Thoracic aorta (tissue), 2 donors: ENCODE measurements at regions not wholly inside any gene's neighbourhood (a gene's known extent, or its start where the extent isn't known, plus 50 kb on each side); places are given as distances from the start of the nearest gene placed in this dataset.

ENCODE experiments used
- ATAC-seq: fragments of 150-250 bp; one replicate; pipeline ENCODE4 v1.8.0; 2017; ENCODE audit warnings: low read depth; ENCODE audit not compliant: insufficient number of reproducible peaks, low FRiP score
- DNase-seq: peaks from one replicate; pipeline ENCODE4 v3.0.0-alpha.2; 2020; ENCODE audit warnings: low spot score
- H3K27ac ChIP-seq, 2 donors: fragments of 200-600 bp; sonication (generic); 1 replicate in 1 of 2; 2 replicates in 1 of 2; pipeline ENCODE4 v1.5.1; 2016; ENCODE audit warnings: mild to moderate bottlenecking in 2 of 2, moderate library complexity in 2 of 2
- H3K27me3 ChIP-seq: fragments of 200-600 bp; sonication (generic); replicated peaks from 2 replicates; pipeline ENCODE4 v1.6.0; 2016; ENCODE audit warnings: mild to moderate bottlenecking; ENCODE audit not compliant: insufficient read depth
- H3K36me3 ChIP-seq: fragments of 200-600 bp; sonication (generic); one replicate; pipeline ENCODE4 v1.5.1; 2016
- H3K4me1 ChIP-seq, 2 donors: fragments of 200-600 bp; sonication (generic); 1 replicate in 1 of 2; 2 replicates in 1 of 2; pipeline versions ENCODE4 v1.5.1 to v1.6.0; 2016; ENCODE audit warnings: low read depth in 2 of 2, mild to moderate bottlenecking in 1 of 2; ENCODE audit not compliant: control insufficient read depth in 1 of 2
- H3K4me3 ChIP-seq: fragments of 200-600 bp; sonication (generic); 2 replicates; pipeline ENCODE4 v1.5.1; 2016; ENCODE audit warnings: mild to moderate bottlenecking
- H3K9me3 ChIP-seq: fragments of 200-600 bp; sonication (generic); 2 replicates; pipeline ENCODE4 v1.5.1; 2016
- TF ChIP-seq, protein P1 (sequence below): fragments of 200-600 bp; sonication (generic); IDR thresholded peaks from one replicate; pipeline ENCODE4 v1.5.1; 2019; ENCODE audit warnings: antibody characterized with exemption

DNA sequence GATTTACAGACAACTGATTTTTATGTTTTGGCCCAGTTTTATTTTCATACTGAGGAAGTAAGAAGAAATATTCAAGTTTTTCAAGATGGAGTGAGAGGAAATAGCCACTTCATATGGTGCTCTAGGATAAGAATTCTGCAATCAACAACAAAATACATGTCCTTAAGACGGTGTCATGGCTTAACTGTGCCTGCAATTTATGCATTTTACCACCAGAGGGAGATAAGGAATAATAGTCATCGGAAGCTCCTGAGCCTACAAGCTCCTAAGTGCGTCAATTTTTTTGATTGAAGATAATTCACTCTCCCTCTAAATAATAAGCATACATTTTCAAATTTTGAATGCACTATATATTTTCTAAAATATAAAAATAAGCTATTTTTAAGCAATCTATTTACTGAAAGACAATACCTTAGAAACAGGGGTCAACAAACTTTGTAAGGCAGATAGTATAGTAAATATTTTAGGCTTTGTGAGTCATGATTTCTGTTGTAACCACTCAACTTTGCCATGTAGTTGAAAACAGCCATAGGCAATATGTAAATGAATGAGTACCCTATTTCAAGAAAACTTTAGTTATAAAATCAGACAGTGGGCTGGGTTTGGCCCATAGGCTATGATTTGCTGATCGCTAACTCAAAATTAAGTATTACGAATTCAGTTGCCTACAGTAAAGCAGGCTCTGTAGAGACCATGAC is 230.9 kb upstream of the DTNBP1 start:
- H3K27me3 ChIP-seq: no peaks in the 10 kb centered on the region
- H3K9me3 ChIP-seq: no peaks in the 10 kb centered on the region
- no peak for ATAC-seq
- TF ChIP-seq, protein P1, sequence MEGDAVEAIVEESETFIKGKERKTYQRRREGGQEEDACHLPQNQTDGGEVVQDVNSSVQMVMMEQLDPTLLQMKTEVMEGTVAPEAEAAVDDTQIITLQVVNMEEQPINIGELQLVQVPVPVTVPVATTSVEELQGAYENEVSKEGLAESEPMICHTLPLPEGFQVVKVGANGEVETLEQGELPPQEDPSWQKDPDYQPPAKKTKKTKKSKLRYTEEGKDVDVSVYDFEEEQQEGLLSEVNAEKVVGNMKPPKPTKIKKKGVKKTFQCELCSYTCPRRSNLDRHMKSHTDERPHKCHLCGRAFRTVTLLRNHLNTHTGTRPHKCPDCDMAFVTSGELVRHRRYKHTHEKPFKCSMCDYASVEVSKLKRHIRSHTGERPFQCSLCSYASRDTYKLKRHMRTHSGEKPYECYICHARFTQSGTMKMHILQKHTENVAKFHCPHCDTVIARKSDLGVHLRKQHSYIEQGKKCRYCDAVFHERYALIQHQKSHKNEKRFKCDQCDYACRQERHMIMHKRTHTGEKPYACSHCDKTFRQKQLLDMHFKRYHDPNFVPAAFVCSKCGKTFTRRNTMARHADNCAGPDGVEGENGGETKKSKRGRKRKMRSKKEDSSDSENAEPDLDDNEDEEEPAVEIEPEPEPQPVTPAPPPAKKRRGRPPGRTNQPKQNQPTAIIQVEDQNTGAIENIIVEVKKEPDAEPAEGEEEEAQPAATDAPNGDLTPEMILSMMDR: no peak
- H3K4me3 ChIP-seq: no peak overlapping the region
- H3K36me3 ChIP-seq: no peaks in the 10 kb centered on the region
- no peak for DNase-seq
- H3K27ac ChIP-seq: no peak overlapping the region
- peaks cover 3 to 13% of the 10 kb centered on the region in 2 donors for H3K4me1 ChIP-seq

DNA sequence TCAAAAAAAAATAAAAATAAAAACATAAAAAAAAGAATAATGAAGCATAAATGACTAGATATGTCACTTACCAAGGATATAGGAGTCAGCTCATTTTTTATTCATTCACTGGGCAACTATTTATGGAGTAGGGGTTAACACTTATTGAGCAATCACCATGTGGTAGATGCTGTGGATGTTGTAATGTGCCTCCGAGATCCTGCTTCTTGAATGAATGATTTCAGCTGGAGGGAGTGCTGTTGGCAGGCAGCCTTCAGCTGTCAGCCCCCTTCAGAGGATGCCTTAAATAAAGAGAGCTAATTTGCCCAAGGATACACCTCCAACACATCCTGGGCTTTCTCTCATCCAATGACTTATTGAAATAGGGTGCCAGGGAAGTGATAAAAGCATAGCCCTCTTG is 229.5 kb upstream of the DTNBP1 start:
- Histone ChIP-seq H3K27ac (no peak overlapping the region), H3K27me3 (no peaks in the 10 kb centered on the region), H3K4me1 (peaks cover 2 to 11% of the 10 kb centered on the region in 2 donors), H3K9me3 (no peaks in the 10 kb centered on the region), H3K36me3 (no peaks in the 10 kb centered on the region), H3K4me3 (no peak overlapping the region)
- TF ChIP-seq, protein P1: no peak
- ATAC-seq (no peak), DNase-seq (no peak)

- Histone ChIP-seq H3K4me1 (no peaks in the 10 kb centered on the region), H3K4me3 (no peak overlapping the region), H3K9me3 (no peaks in the 10 kb centered on the region), H3K27ac (no peak overlapping the region), H3K27me3 (no peaks in the 10 kb centered on the region), H3K36me3 (no peaks in the 10 kb centered on the region)
- TF ChIP-seq, protein P1: no peak
- DNase-seq (no peak), ATAC-seq (no peak)
These were observed 226.3 kb upstream of the DTNBP1 start for GRCh38 chr6:15888798-15889772.

DNA sequence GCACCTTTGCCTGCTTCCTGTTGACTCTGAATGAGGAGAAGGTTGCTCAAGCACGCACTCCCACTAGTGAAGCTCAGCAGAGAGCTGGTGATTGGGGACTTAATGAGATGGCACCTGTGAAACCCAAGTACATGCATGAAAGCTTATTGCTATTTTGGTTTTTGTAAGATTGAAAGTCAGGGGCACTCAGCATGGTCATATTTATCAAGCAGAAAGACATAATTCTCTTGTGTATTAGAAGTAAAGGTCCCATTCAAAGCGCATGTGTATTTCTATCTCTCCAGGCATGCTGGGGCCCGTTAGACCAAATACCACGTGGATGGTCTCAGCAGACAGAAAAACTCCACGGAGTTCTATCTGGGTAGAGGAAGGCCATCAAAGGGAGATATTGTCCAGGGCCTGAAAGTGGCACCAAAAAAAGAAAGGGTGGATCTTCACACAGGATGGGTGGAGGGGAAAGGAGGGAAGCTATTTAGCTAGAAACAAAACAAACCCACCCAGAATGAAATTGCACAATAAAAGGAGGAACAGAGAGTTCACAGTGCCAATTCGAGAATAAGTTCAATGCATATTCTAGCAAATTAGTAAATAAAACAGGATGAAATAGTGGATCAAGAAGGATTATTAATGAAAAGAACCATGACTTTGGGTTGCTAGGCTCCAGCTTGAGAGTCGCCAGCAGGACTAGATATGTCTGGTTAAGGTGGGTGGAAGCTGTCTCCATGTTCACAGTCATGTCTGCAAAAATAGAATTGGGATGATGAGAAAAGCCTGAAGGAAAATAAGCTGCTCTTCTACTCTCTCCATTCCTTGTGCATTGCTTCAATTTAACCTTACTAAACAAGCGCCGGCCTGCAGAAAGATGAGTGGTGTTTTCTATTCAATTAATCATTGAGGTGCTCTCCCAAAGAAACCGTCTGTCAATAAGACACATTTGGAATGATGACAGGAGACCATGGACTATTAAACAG is 224.9 kb upstream of the DTNBP1 start:
- no peak overlapping the region for H3K4me3 ChIP-seq
- H3K9me3 ChIP-seq: no peaks in the 10 kb centered on the region
- H3K27ac ChIP-seq: no peak overlapping the region
- H3K4me1 ChIP-seq: no peaks in the 10 kb centered on the region
- DNase-seq: no peak
- TF ChIP-seq, protein P1: no peak
- no peaks in the 10 kb centered on the region for H3K27me3 ChIP-seq
- no peaks in the 10 kb centered on the region for H3K36me3 ChIP-seq
- no peak for ATAC-seq
